Fibroblast of mammary gland (primary cell): ENCODE measurements at regions not wholly inside any gene's neighbourhood (a gene's known extent, or its start where the extent isn't known, plus 50 kb on each side); places are given as distances from the start of the nearest gene placed in this dataset.
"Not testable (repeated sequence)": the region's sequence is repeated elsewhere in the genome, so short reads cannot be mapped to it uniquely, and the experiment has no call there.

Experiments used
- DNase-seq: peaks from one replicate; pipeline ENCODE4 v3.0.0-alpha.2; 2010; ENCODE audit warnings: low read depth
- H3K4me3 ChIP-seq: 2 replicates; pipeline ENCODE4 v1.5.1; 2011; ENCODE audit warnings: low read depth, mild to moderate bottlenecking, low read length, moderate library complexity; ENCODE audit not compliant: control insufficient read depth
- CTCF ChIP-seq: conservative IDR thresholded peaks from 2 replicates; pipeline ENCODE4 v1.5.1; 2011; ENCODE audit warnings: low read depth, low read length, inconsistent platforms; ENCODE audit not compliant: control insufficient read depth, insufficient read depth

DNA sequence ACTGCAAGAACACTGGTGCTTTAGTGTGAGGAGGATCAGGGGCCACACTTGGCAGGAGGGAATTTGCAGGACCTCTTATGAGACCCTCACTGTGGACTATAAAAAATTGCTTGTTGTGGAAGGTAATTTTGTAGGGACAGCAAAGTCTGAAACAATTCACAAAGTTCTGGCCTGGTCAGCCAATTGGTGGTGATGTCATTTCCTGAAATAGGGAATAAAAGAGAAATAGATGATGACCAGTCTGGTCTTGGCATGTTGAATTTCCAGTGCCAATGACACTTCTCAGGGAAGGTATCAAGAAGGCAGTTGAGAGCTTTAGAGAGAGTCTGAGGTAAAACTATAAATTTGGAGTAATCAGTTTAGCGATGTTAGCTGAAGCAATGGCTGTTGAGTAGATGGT is 129.3 kb upstream of the LMNTD1 start:
- TF ChIP-seq CTCF: no peak
- no peak overlapping the region for H3K4me3 ChIP-seq
- DNase-seq: peak; percentile 25

DNA sequence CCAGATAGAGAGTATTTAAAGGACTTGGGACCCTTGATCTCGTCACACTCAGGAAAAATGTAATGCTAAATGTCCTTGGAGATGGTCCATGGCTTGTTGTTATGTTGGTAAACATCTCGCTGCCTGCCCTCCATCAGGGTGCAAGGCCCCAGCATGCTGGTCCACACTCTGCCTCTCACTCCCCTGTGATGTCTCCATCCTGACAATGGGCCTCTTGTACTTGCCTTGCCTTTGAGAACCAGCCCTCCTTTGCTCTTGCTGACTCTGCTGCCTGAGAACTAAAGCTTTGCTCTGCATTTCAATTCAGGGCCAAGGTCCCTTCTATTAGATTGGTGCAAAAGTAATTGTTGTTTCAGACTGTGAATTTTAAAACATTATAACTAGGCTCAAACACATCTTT is 131.0 kb upstream of the LMNTD1 start:
- DNase-seq: no peak
- TF ChIP-seq CTCF: no peak
- H3K4me3 ChIP-seq: no peak overlapping the region

DNA sequence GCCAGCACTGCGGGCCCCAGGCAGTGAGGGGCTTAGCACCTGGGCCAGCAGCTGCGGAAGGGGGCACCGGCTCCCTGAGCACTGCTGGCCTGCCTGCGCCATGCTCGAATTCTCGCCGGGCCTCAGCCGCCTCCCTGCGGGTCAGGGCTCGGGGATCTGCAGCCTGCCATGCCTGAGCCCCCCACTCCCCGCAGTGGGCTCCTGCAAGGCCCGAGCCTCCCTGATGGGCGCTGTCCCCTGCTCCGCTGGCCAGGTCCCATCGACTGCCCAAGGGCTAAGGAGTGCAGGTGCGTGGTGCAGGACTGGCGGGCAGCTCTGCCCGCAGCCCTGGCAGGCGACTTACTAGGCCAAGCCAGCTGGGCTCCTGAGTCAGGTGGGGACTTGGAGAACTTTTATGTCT is 133.3 kb upstream of the LMNTD1 start:
- no peak for DNase-seq
- TF ChIP-seq CTCF: no peak
- no peak overlapping the region for H3K4me3 ChIP-seq

GRCh38 chr12:25687226-25687625 is 134.1 kb upstream of the LMNTD1 start:
- H3K4me3 ChIP-seq: no peak overlapping the region
- no peak for TF ChIP-seq CTCF
- DNase-seq: no peak

DNA sequence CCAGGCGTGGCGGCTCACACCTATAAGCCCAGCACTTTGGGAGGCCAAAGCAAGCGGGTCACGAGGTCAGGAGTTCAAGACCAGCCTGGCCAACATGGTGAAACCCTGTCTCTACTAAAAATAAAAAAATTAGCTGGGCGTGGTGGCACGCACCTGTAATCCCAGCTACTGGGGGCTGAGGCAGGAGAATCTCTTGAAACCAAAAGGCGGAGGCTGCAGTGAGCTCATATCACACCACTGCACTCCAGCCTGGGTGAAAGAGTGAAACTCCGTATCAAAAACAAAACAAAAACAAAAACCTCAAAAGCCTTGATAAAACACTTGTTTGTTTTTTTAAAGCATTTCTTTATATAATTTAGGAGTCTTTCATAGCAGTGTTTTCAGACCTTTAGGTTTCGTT is 135.8 kb upstream of the LMNTD1 start:
- not testable (repeated sequence) for H3K4me3 ChIP-seq, DNase-seq

DNA sequence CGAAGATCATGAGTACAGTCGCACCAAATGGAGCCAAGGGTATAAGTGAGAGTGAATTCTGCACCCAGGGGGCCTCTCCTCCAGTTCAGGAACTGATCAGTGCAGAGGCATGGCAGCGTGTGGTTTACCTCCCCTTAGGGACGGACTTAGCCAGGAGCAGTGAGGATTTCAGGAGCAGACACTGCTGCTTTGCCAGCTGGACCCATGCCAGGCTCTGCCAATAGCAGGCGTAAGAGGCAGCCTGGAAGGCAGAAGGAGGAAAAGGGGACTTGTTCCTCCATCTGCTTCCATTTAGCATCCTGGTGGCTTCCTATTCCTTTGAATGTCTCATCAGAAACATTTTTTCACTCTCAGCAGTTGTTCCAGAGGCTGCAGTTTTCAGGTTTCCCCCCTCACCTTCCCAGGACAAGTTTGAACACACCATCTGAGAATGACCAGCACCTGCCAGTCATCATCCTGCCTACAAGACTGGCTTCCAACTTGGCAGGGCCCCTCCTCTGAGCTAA is 137.0 kb upstream of the LMNTD1 start:
- TF ChIP-seq CTCF: no peak
- DNase-seq: peak; percentile 32
- H3K4me3 ChIP-seq: no peak overlapping the region

DNA sequence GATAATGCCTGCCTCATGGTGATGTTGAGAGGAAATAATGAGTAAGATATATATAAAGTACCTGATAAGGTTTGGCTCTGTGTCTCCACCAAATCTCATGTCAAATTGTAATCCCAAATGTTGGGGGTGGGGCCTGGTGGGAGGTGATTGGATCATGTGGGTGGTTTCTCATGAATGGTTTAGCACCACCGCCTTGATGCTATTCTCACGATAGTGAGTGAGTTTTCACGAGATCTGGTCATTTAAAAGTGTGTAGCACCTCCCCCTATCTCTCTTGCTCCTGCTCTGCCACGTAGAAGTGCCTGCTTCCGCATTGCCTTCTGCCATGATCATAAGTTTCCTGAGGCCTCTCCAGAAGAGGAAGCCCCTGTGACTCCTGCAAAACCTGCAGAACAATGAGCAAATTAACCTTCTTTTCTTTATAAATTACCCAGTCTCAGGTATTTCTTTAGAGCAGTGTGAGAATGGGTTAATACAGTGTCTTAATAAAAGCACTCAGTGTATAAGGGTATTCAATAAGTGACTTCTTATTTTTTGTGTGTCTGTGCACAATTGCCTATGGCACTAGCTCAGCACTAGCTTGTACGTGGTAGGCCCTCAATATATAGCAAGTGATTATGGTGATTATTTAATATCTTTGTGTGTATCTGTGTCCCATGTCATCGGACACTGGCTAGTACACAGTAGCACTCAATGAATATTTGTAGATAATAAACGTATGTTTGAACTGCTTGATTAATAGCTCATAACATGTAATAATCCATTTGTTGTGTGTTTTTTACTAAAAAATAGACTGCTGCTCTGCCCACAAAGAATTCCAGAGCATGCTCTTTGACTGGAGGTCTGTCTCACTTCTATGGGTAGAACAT is 138.1 kb upstream of the LMNTD1 start:
- no peak overlapping the region for H3K4me3 ChIP-seq
- TF ChIP-seq CTCF: no peak
- DNase-seq: no peak
